ENCODE measurements at regions not wholly inside any gene's neighbourhood (a gene's known extent, or its start where the extent isn't known, plus 50 kb on each side); places are given as distances from the start of the nearest gene placed in this dataset.
"Not testable (repeated sequence)": the region's sequence is repeated elsewhere in the genome, so short reads cannot be mapped to it uniquely, and the experiment has no call there.

- DNase-seq: no peak
Measured at GRCh38 chr2:186984966-186985365, 136.0 kb upstream of the ZSWIM2 start.

GRCh38 chr2:186984481-186984880 is 135.5 kb upstream of the ZSWIM2 start:
- DNase-seq: no peak

- DNase-seq: no peak
Measured at GRCh38 chr2:186980787-186981550, 132.0 kb upstream of the ZSWIM2 start.

GRCh38 chr2:186980117-186980442 is 131.1 kb upstream of the ZSWIM2 start:
- no peak for DNase-seq

GRCh38 chr2:186979439-186980116 is 130.6 kb upstream of the ZSWIM2 start:
- DNase-seq: no peak

GRCh38 chr2:186977433-186978045 is 128.6 kb upstream of the ZSWIM2 start:
- DNase-seq: no peak

GRCh38 chr2:186976329-186976728 is 127.4 kb upstream of the ZSWIM2 start:
- DNase-seq: no peak

GRCh38 chr2:186972281-186972970 is 123.5 kb upstream of the ZSWIM2 start:
- DNase-seq: no peak

GRCh38 chr2:186968277-186968676 is 119.3 kb upstream of the ZSWIM2 start:
- no peak for DNase-seq

- no peak for DNase-seq
Measured at GRCh38 chr2:186966015-186966414, 117.0 kb upstream of the ZSWIM2 start.

GRCh38 chr2:186962085-186962747 is 113.2 kb upstream of the ZSWIM2 start:
- no peak for DNase-seq

- not testable (repeated sequence) for DNase-seq
Measured at GRCh38 chr2:186960241-186960640, 111.3 kb upstream of the ZSWIM2 start.

- DNase-seq: no peak
Measured at GRCh38 chr2:186959486-186959885, 110.5 kb upstream of the ZSWIM2 start.

- no peak for DNase-seq
Measured at GRCh38 chr2:186950694-186951093, 101.7 kb upstream of the ZSWIM2 start.

GRCh38 chr2:186949726-186950256 is 100.8 kb upstream of the ZSWIM2 start:
- DNase-seq: peak; percentile 11

- no peak for DNase-seq
Measured at GRCh38 chr2:186947516-186947915, 98.5 kb upstream of the ZSWIM2 start.

- no peak for DNase-seq
Measured at GRCh38 chr2:186946896-186947467, 98.0 kb upstream of the ZSWIM2 start.

GRCh38 chr2:186941853-186942252 is 92.9 kb upstream of the ZSWIM2 start:
- no peak for DNase-seq

- no peak for DNase-seq
Measured at GRCh38 chr2:186940463-186940862, 91.5 kb upstream of the ZSWIM2 start.

GRCh38 chr2:186934420-186934819 is 85.5 kb upstream of the ZSWIM2 start:
- no peak for DNase-seq

- no peak for DNase-seq
Measured at GRCh38 chr2:186927867-186928191, 78.9 kb upstream of the ZSWIM2 start.

GRCh38 chr2:186927185-186927866 is 78.4 kb upstream of the ZSWIM2 start:
- no peak for DNase-seq

Data from hindlimb muscle (tissue), 1 donor.